H9 (cell line): ENCODE measurements at regions not wholly inside any gene's neighbourhood (a gene's known extent, or its start where the extent isn't known, plus 50 kb on each side); places are given as distances from the start of the nearest gene placed in this dataset.

Experiments used
- DNase-seq: peaks from one replicate; pipeline ENCODE4 v3.0.0-alpha.2; 2017
- H2AFZ ChIP-seq: one replicate; pipeline ENCODE4 v1.6.1; 2013; ENCODE audit warnings: mild to moderate bottlenecking, low read length, control low read depth, moderate library complexity
- H2AK5ac ChIP-seq: 2 replicates; pipeline ENCODE4 v1.6.1; 2013; ENCODE audit warnings: low read length, control low read depth, mixed read lengths; ENCODE audit not compliant: insufficient read length
- H2BK120ac ChIP-seq: one replicate; pipeline ENCODE4 v1.6.1; 2013; ENCODE audit warnings: low read depth, mild to moderate bottlenecking, low read length, control low read depth, inconsistent platforms; ENCODE audit not compliant: poor library complexity, severe bottlenecking
- H2BK12ac ChIP-seq: 2 replicates; pipeline ENCODE4 v1.6.1; 2013; ENCODE audit warnings: low read length, control low read depth, mixed read lengths, low read depth; ENCODE audit not compliant: insufficient read length
- H2BK15ac ChIP-seq: 2 replicates; pipeline ENCODE4 v1.6.1; 2013; ENCODE audit warnings: low read depth, low read length, control low read depth
- H2BK20ac ChIP-seq: one replicate; pipeline ENCODE4 v1.6.1; 2013; ENCODE audit warnings: low read depth, mild to moderate bottlenecking, low read length, control low read depth, inconsistent platforms; ENCODE audit not compliant: poor library complexity, severe bottlenecking
- H2BK5ac ChIP-seq: 2 replicates; pipeline ENCODE4 v1.6.1; 2013; ENCODE audit warnings: low read length, control low read depth, mixed read lengths; ENCODE audit not compliant: insufficient read length
- H3K14ac ChIP-seq: 2 replicates; pipeline ENCODE4 v1.6.1; 2013; ENCODE audit warnings: low read length, control low read depth; ENCODE audit not compliant: insufficient read depth
- H3K18ac ChIP-seq: 2 replicates; pipeline ENCODE4 v1.6.1; 2013; ENCODE audit warnings: low read depth, mild to moderate bottlenecking, mixed read lengths, low read length, control low read depth; ENCODE audit not compliant: insufficient read length
- H3K23ac ChIP-seq: 2 replicates; pipeline ENCODE4 v1.6.1; 2013; ENCODE audit warnings: low read length, control low read depth, mixed read lengths, low read depth; ENCODE audit not compliant: insufficient read length
- H3K23me2 ChIP-seq: 2 replicates; pipeline ENCODE4 v1.6.1; 2013; ENCODE audit warnings: low read depth, mild to moderate bottlenecking, mixed read lengths, low read length, control low read depth; ENCODE audit not compliant: insufficient read length, poor library complexity, severe bottlenecking
- H3K27ac ChIP-seq: 2 replicates; pipeline ENCODE4 v1.5.1; 2013; ENCODE audit warnings: low read length, control low read depth, mixed read lengths, low read depth; ENCODE audit not compliant: insufficient read length
- H3K27me3 ChIP-seq: 2 replicates; pipeline ENCODE4 v1.6.1; 2013; ENCODE audit warnings: low read length, control low read depth, inconsistent platforms; ENCODE audit not compliant: insufficient read depth
- H3K4ac ChIP-seq: 2 replicates; pipeline ENCODE4 v1.6.1; 2013; ENCODE audit warnings: low read depth, mild to moderate bottlenecking, control low read depth, inconsistent platforms, low read length, moderate library complexity
- H3K4me1 ChIP-seq: 2 replicates; pipeline ENCODE4 v1.6.1; 2013; ENCODE audit warnings: low read length, control low read depth, inconsistent platforms; ENCODE audit not compliant: insufficient read depth
- H3K4me2 ChIP-seq: 2 replicates; pipeline ENCODE4 v1.6.1; 2013; ENCODE audit warnings: low read length, control low read depth, mixed read lengths; ENCODE audit not compliant: insufficient read length, insufficient read depth
- H3K56ac ChIP-seq: 2 replicates; pipeline ENCODE4 v1.6.1; 2013; ENCODE audit warnings: low read depth, mild to moderate bottlenecking, mixed read lengths, low read length, control low read depth; ENCODE audit not compliant: insufficient read length
- H3K79me1 ChIP-seq: 2 replicates; pipeline ENCODE4 v1.6.1; 2013; ENCODE audit warnings: low read depth, mild to moderate bottlenecking, moderate library complexity, low read length, control low read depth, inconsistent platforms; ENCODE audit not compliant: insufficient read depth, poor library complexity, severe bottlenecking
- H3K79me2 ChIP-seq: 2 replicates; pipeline ENCODE4 v1.6.1; 2013; ENCODE audit warnings: low read length, control low read depth, inconsistent platforms; ENCODE audit not compliant: insufficient read depth
- H3K9ac ChIP-seq: 2 replicates; pipeline ENCODE4 v1.6.1; 2013; ENCODE audit warnings: low read length, control low read depth, mixed read lengths; ENCODE audit not compliant: insufficient read length; ENCODE audit errors: extremely low read depth
- H3K9me3 ChIP-seq: one replicate; pipeline ENCODE4 v1.6.1; 2013; ENCODE audit warnings: low read depth, low read length, inconsistent platforms; ENCODE audit not compliant: control insufficient read depth
- H3T11ph ChIP-seq: one replicate; pipeline ENCODE4 v1.6.1; 2013; ENCODE audit warnings: mild to moderate bottlenecking, low read length, control low read depth, inconsistent platforms
- H4K20me1 ChIP-seq: one replicate; pipeline ENCODE4 v1.6.1; 2013; ENCODE audit not compliant: control insufficient read depth, insufficient read length, insufficient read depth
- H4K5ac ChIP-seq: 2 replicates; pipeline ENCODE4 v1.6.1; 2013; ENCODE audit warnings: low read depth, mild to moderate bottlenecking, mixed read lengths, low read length, control low read depth; ENCODE audit not compliant: insufficient read length
- H4K8ac ChIP-seq: replicated peaks from 2 replicates; pipeline ENCODE4 v1.6.1; 2013; ENCODE audit warnings: low read length, control low read depth, mixed read lengths, low read depth; ENCODE audit not compliant: insufficient read length
- H4K91ac ChIP-seq: 2 replicates; pipeline ENCODE4 v1.6.1; 2013; ENCODE audit warnings: low read depth, mild to moderate bottlenecking, moderate library complexity, mixed read lengths, low read length, control low read depth; ENCODE audit not compliant: insufficient read length
- H3K27ac Mint-ChIP-seq, 3 experiments: 2 replicates in 2 of 3; 3 replicates in 1 of 3; pipeline ENCODE4 v1.8.0; 2020 to 2021; ENCODE audit warnings: mixed read lengths in 3 of 3, mild to moderate bottlenecking in 1 of 3, moderate library complexity in 1 of 3
- H3K27me3 Mint-ChIP-seq: 2 replicates; pipeline ENCODE4 v1.8.0; 2021; ENCODE audit warnings: low read depth, mild to moderate bottlenecking, moderate library complexity, mixed read lengths
- H3K36me3 Mint-ChIP-seq, 3 experiments: 2 replicates in 2 of 3; 3 replicates in 1 of 3; pipeline ENCODE4 v1.8.0; 2020 to 2021; ENCODE audit warnings: low read depth in 3 of 3, mixed read lengths in 3 of 3; ENCODE audit not compliant: insufficient read depth in 1 of 3
- H3K4me1 Mint-ChIP-seq, 2 experiments: 2 replicates each; pipeline ENCODE4 v1.8.0; 2020; ENCODE audit warnings: mixed read lengths in 2 of 2
- H3K4me3 Mint-ChIP-seq, 2 experiments: 2 replicates in 1 of 2; 3 replicates in 1 of 2; pipeline ENCODE4 v1.8.0; 2020 to 2021; ENCODE audit warnings: mild to moderate bottlenecking in 2 of 2, mixed read lengths in 2 of 2, moderate library complexity in 1 of 2
- H3K9me3 Mint-ChIP-seq, 2 experiments: 2 replicates in 1 of 2; 3 replicates in 1 of 2; pipeline ENCODE4 v1.8.0; 2020; ENCODE audit warnings: mild to moderate bottlenecking in 2 of 2, mixed read lengths in 2 of 2, moderate library complexity in 1 of 2
- CTCF ChIP-seq: fragments of 200-600 bp; sonication (generic); conservative IDR thresholded peaks from 3 replicates; pipeline ENCODE4 v1.8.0; 2021; ENCODE audit warnings: antibody characterized with exemption, mild to moderate bottlenecking
- WGBS: extraction: QIAGEN DNeasy Blood & Tissue Kit; methylation state at CpG from one replicate; pipeline ENCODE4 v1.1.7; 2013; ENCODE audit warnings: missing lambda C conversion rate, low lambda C conversion rate, mixed read lengths; ENCODE audit not compliant: insufficient read length; ENCODE audit errors: extremely low coverage; 5-methylcytosine and 5-hydroxymethylcytosine counted together

DNA sequence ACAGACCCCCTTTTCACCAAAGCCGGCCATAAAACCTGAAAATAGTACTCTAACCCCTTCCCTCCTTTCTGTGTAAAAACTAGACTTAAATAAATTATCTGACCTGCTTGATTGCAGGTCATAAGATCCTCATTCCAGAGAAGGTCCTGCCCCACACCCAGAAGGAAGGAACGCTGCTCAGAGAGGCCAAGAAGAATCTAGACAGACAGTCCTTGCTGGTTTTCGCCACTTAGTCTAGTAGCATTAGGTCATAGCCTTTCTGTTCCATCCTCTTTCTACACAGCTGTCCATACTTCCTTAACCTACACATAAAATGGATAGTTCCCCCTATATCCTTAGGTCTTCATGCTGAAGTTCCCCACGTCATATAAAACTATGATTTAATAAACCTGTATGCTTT lies 83.7 kb upstream of the IGF1 start:
- H3K27ac Mint-ChIP-seq: no peak overlapping the region

More for the DNA sequence above, 83.7 kb upstream of the IGF1 start:
- Histone ChIP-seq H3K9ac (no peak overlapping the region), H3K14ac (no peak overlapping the region), H3K23me2 (no peaks in the 10 kb centered on the region), H3K4me2 (no peak overlapping the region), H2BK120ac (no peak overlapping the region), H3K27me3 (no peaks in the 10 kb centered on the region; the same call in 1 of the 2 replicates), H4K8ac (no peak overlapping the region), H3K18ac (no peak overlapping the region), H2AK5ac (no peak overlapping the region), H3K79me2 (no peaks in the 10 kb centered on the region), H2BK12ac (no peak overlapping the region), H4K5ac (no peak overlapping the region), H3K27ac (no peak overlapping the region), H3K4ac (no peak overlapping the region), H2BK20ac (no peak overlapping the region), H2BK15ac (no peak overlapping the region), H2BK5ac (no peak overlapping the region), H3K56ac (no peak overlapping the region), H4K20me1 (no peaks in the 10 kb centered on the region), H3T11ph (no peak overlapping the region), H2AFZ (no peak overlapping the region), H3K23ac (no peak overlapping the region), H4K91ac (no peak overlapping the region), H3K9me3 (no peaks in the 10 kb centered on the region), H3K4me1 (0 out of 2 replicates have a peak, but pooled peaks cover 4% of the 10 kb centered on the region), H3K79me1 (no peaks in the 10 kb centered on the region)
- H3K27me3 Mint-ChIP-seq: no peaks in the 10 kb centered on the region
- peaks cover 15 to 21% of the 10 kb centered on the region in 2 experiments for H3K4me1 Mint-ChIP-seq
- no peak for TF ChIP-seq CTCF
- peaks cover 0 to 7% of the 10 kb centered on the region in 2 experiments; a peak in 1 of 5 replicates for H3K9me3 Mint-ChIP-seq
- no peak overlapping the region for H3K4me3 Mint-ChIP-seq
- WGBS: no CpG with 5 or more reads among the region's 4 CpGs
- no peak for DNase-seq
- H3K36me3 Mint-ChIP-seq: peaks cover 0 to 7% (median 0%) of the 10 kb centered on the region in 3 experiments; a peak in 4 of 7 replicates
